ENCODE measurements at regions not wholly inside any gene's neighbourhood (a gene's known extent, or its start where the extent isn't known, plus 50 kb on each side); places are given as distances from the start of the nearest gene placed in this dataset.

DNA sequence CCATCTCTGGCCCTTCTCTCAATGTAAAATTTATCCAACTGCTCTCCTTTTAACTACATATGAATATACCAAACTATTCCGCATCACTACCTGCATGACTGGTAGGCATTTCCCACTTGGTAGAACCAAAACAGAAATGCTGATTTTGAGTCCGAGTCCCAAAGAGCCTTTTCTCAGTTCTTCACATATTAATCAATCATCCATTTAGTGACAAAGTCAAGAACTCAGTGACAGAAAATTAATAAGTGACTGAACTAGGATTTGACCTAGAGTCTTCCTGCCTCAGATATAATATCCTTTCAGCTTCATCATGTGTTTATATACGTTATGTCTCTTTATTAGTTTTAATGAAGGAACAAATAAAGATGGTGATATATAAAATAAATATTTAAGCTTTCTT is 700.6 kb upstream of the GOLIM4 start:
- TF ChIP-seq, protein P1, sequence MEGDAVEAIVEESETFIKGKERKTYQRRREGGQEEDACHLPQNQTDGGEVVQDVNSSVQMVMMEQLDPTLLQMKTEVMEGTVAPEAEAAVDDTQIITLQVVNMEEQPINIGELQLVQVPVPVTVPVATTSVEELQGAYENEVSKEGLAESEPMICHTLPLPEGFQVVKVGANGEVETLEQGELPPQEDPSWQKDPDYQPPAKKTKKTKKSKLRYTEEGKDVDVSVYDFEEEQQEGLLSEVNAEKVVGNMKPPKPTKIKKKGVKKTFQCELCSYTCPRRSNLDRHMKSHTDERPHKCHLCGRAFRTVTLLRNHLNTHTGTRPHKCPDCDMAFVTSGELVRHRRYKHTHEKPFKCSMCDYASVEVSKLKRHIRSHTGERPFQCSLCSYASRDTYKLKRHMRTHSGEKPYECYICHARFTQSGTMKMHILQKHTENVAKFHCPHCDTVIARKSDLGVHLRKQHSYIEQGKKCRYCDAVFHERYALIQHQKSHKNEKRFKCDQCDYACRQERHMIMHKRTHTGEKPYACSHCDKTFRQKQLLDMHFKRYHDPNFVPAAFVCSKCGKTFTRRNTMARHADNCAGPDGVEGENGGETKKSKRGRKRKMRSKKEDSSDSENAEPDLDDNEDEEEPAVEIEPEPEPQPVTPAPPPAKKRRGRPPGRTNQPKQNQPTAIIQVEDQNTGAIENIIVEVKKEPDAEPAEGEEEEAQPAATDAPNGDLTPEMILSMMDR (IDR thresholded peaks at IDR 0.05), result no peak
- TF ChIP-seq POLR2A (IDR thresholded peaks at IDR 0.05), result no peak
